CD4-positive, alpha-beta T cell (primary cell): ENCODE measurements at regions not wholly inside any gene's neighbourhood (a gene's known extent, or its start where the extent isn't known, plus 50 kb on each side); places are given as distances from the start of the nearest gene placed in this dataset.

ENCODE experiments used
- ATAC-seq: fragments of 200-7000 bp; cut with Tn5 transposase; one replicate; pipeline ENCODE4 v1.10.0; 2022; ENCODE audit warnings: mild to moderate bottlenecking; ENCODE audit not compliant: poor library complexity
- CTCF ChIA-PET: fragments of 350-600 bp; sonication (Branson Sonifier 250); formaldehyde crosslinking; loops from one replicate; lab custom pipeline; 2021; ENCODE audit warnings: antibody characterized with exemption, inconsistent platforms; lab: Charles Lee
- POLR2A ChIA-PET: fragments of 350-600 bp; sonication (Branson Sonifier 250); formaldehyde crosslinking; loops from one replicate; lab custom pipeline; 2021; ENCODE audit warnings: antibody characterized with exemption, inconsistent platforms; lab: Charles Lee
- DNase-seq, 14 experiments: peaks; one replicate each; pipeline ENCODE4 v3.0.0-alpha.2; 2013 to 2020; ENCODE audit warnings: mixed read lengths in 2 of 14
- H3K27ac ChIP-seq, 2 donors: one replicate each; pipeline versions ENCODE4 v1.5.1 to v1.7.0; 2013; ENCODE audit warnings: low read length in 2 of 2, low read depth in 1 of 2, mild to moderate bottlenecking in 1 of 2
- H3K27me3 ChIP-seq, 2 experiments: 1 replicate in 1 of 2; 2 replicates in 1 of 2; pipeline versions ENCODE4 v1.6.1 to v1.7.0; 2013; ENCODE audit warnings: low read length in 2 of 2, control low read depth in 1 of 2, mild to moderate bottlenecking in 1 of 2, moderate library complexity in 1 of 2; ENCODE audit not compliant: insufficient read depth in 2 of 2, control insufficient read depth in 1 of 2
- H3K36me3 ChIP-seq: one replicate; pipeline ENCODE4 v1.6.1; 2013; ENCODE audit warnings: low read length, control low read depth; ENCODE audit not compliant: insufficient read depth
- H3K4me1 ChIP-seq: one replicate; pipeline ENCODE4 v1.6.1; 2013; ENCODE audit warnings: low read length, control low read depth; ENCODE audit not compliant: insufficient read depth
- H3K4me3 ChIP-seq: one replicate; pipeline ENCODE4 v1.5.1; 2013; ENCODE audit warnings: mild to moderate bottlenecking, low read length, moderate library complexity
- H3K9me3 ChIP-seq, 2 experiments: 1 replicate in 1 of 2; 2 replicates in 1 of 2; pipeline versions ENCODE4 v1.6.1 to v1.7.0; 2013; ENCODE audit warnings: low read length in 2 of 2, mild to moderate bottlenecking in 2 of 2, control low read depth in 1 of 2, moderate library complexity in 1 of 2; ENCODE audit not compliant: control insufficient read depth in 1 of 2, insufficient read depth in 1 of 2
- H3K27ac Mint-ChIP-seq: one replicate; pipeline ENCODE4 v1.8.0; 2020; ENCODE audit warnings: mixed read lengths
- H3K27me3 Mint-ChIP-seq: one replicate; pipeline ENCODE4 v1.8.0; 2021; ENCODE audit warnings: mixed read lengths
- H3K36me3 Mint-ChIP-seq: one replicate; pipeline ENCODE4 v1.8.0; 2021; ENCODE audit warnings: low read depth, mixed read lengths
- H3K4me1 Mint-ChIP-seq: one replicate; pipeline ENCODE4 v1.8.0; 2021; ENCODE audit warnings: low read depth, mixed read lengths
- H3K4me3 Mint-ChIP-seq: one replicate; pipeline ENCODE4 v1.8.0; 2020; ENCODE audit warnings: mild to moderate bottlenecking, mixed read lengths
- H3K9me3 Mint-ChIP-seq: one replicate; pipeline ENCODE4 v1.8.0; 2020; ENCODE audit warnings: mixed read lengths
- CTCF ChIP-seq: fragments of 200-600 bp; IDR thresholded peaks from one replicate; pipeline ENCODE4 v1.8.0; 2022; ENCODE audit warnings: antibody characterized with exemption, mild to moderate bottlenecking
- intact Hi-C, 2 experiments: fragments of 100-400 bp; cut with DNase I in 1 of 2; cut with micrococcal nuclease in 1 of 2; formaldehyde crosslinking; loops; one replicate each; pipeline versions ENCODE4 v1.15.1 to v1.9.0; 2023 to 2025; cut with DNase I, micrococcal nuclease

- Histone ChIP-seq H3K4me3 (no peak overlapping the region), H3K27ac (no peak overlapping the region), H3K36me3 (no peaks in the 10 kb centered on the region), H3K27me3 (no peaks in the 10 kb centered on the region), H3K4me1 (no peaks in the 10 kb centered on the region), H3K9me3 (no peaks in the 10 kb centered on the region)
- H3K4me3 Mint-ChIP-seq, result no peak overlapping the region
- no peak for DNase-seq
- H3K27ac Mint-ChIP-seq, result no peak overlapping the region
- no peaks in the 10 kb centered on the region for H3K36me3 Mint-ChIP-seq
- H3K4me1 Mint-ChIP-seq, result no peaks in the 10 kb centered on the region
- H3K9me3 Mint-ChIP-seq, result no peaks in the 10 kb centered on the region
- TF ChIP-seq CTCF, result no peak
- intact Hi-C loops, result no loop called here
- CTCF ChIA-PET, result no interaction called here
- ATAC-seq, result no peak
- POLR2A ChIA-PET, result no interaction called here
- no peaks in the 10 kb centered on the region for H3K27me3 Mint-ChIP-seq
These were observed 154.1 kb upstream of the CENPW start for GRCh38 chr6:126185774-126186173.

- POLR2A ChIA-PET, result no interaction called here
- CTCF ChIA-PET, result no interaction called here
- Histone ChIP-seq H3K27me3 (no peaks in the 10 kb centered on the region), H3K9me3 (no peaks in the 10 kb centered on the region), H3K4me3 (no peak overlapping the region), H3K36me3 (no peaks in the 10 kb centered on the region), H3K4me1 (no peaks in the 10 kb centered on the region), H3K27ac (no peak overlapping the region)
- Mint-ChIP-seq H3K27me3 (no peaks in the 10 kb centered on the region), H3K4me1 (no peaks in the 10 kb centered on the region), H3K4me3 (no peak overlapping the region), H3K9me3 (no peaks in the 10 kb centered on the region), H3K36me3 (no peaks in the 10 kb centered on the region), H3K27ac (no peak overlapping the region)
- ATAC-seq (no peak), DNase-seq (no peak)
- no peak for TF ChIP-seq CTCF
- intact Hi-C loops, result no loop called here
These were observed 151.5 kb upstream of the CENPW start for GRCh38 chr6:126188279-126188909.

GRCh38 chr6:126195625-126196236, 144.2 kb upstream of the CENPW start:
- no peak overlapping the region for H3K4me3 Mint-ChIP-seq
- no peaks in the 10 kb centered on the region for H3K4me1 ChIP-seq
- H3K27me3 ChIP-seq, result no peaks in the 10 kb centered on the region
- no peak overlapping the region for H3K27ac ChIP-seq
- no peaks in the 10 kb centered on the region for H3K4me1 Mint-ChIP-seq
- ATAC-seq, result no peak
- DNase-seq, result no peak
- H3K27ac Mint-ChIP-seq, result no peak overlapping the region
- intact Hi-C loops, result no loop called here
- H3K4me3 ChIP-seq, result no peak overlapping the region
- no peaks in the 10 kb centered on the region for H3K36me3 ChIP-seq
- POLR2A ChIA-PET, result no interaction called here
- TF ChIP-seq CTCF, result no peak
- H3K36me3 Mint-ChIP-seq, result no peaks in the 10 kb centered on the region
- no peaks in the 10 kb centered on the region for H3K27me3 Mint-ChIP-seq
- CTCF ChIA-PET, result no interaction called here
- H3K9me3 Mint-ChIP-seq, result no peaks in the 10 kb centered on the region
- H3K9me3 ChIP-seq, result no peaks in the 10 kb centered on the region
